ENCODE measurements at regions not wholly inside any gene's neighbourhood (a gene's known extent, or its start where the extent isn't known, plus 50 kb on each side); places are given as distances from the start of the nearest gene placed in this dataset.

GRCh38 chr6:55666606-55667225, 87.7 kb upstream of the HMGCLL1 start:
- TF ChIP-seq YY1 (IDR thresholded peaks at IDR 0.05; ENCODE audit: insufficient read depth, insufficient read length) = no peak
- no peak for TF ChIP-seq ZNF274 (IDR thresholded peaks at IDR 0.05; ENCODE audit: low read depth, low read length)
- no peak for TF ChIP-seq SUZ12 (IDR thresholded peaks at IDR 0.05; ENCODE audit: extremely low read depth, insufficient read depth, insufficient read length)
